ENCODE measurements at regions not wholly inside any gene's neighbourhood (a gene's known extent, or its start where the extent isn't known, plus 50 kb on each side); places are given as distances from the start of the nearest gene placed in this dataset.

DNA sequence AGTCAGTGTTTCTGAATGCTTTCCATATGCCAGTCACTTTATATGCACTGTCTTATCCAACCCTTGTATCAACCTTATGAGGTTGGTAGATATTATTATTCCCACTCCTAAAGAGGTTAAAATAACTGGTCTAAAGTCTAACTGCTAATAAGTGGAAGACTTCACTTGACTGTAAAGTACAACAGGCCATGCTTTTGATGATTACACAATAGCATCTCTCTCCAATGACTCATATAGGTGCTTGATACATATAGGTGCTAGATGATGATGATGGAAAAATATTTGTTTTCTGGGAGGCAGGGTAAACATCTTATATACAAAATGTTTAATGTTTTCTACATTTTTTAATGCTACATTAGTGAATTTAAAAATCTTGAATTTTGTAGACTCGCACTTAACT, 75.9 kb upstream of the NR3C1 start:
- DNase-seq (no peak), ATAC-seq (no peak)
- H3K9me3 ChIP-seq, result no peaks in the 10 kb centered on the region
- intact Hi-C loops (cut with DNase I), result no loop called here
- no peaks in the 10 kb centered on the region for H3K4me1 ChIP-seq
- no peak overlapping the region for H3K4me3 ChIP-seq
- no peak overlapping the region for H3K27ac ChIP-seq
- H3K27me3 ChIP-seq, result no peaks in the 10 kb centered on the region
- TF ChIP-seq, protein P1, sequence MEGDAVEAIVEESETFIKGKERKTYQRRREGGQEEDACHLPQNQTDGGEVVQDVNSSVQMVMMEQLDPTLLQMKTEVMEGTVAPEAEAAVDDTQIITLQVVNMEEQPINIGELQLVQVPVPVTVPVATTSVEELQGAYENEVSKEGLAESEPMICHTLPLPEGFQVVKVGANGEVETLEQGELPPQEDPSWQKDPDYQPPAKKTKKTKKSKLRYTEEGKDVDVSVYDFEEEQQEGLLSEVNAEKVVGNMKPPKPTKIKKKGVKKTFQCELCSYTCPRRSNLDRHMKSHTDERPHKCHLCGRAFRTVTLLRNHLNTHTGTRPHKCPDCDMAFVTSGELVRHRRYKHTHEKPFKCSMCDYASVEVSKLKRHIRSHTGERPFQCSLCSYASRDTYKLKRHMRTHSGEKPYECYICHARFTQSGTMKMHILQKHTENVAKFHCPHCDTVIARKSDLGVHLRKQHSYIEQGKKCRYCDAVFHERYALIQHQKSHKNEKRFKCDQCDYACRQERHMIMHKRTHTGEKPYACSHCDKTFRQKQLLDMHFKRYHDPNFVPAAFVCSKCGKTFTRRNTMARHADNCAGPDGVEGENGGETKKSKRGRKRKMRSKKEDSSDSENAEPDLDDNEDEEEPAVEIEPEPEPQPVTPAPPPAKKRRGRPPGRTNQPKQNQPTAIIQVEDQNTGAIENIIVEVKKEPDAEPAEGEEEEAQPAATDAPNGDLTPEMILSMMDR (IDR thresholded peaks at IDR 0.05), result no peak
- no peak for TF ChIP-seq POLR2A (IDR thresholded peaks at IDR 0.05)
- H3K36me3 ChIP-seq (replicated peaks in 1 of 2; ENCODE audit: insufficient read depth in 1 of 2, low read depth in 2 of 2), result no peaks in the 10 kb centered on the region
- WGBS, 2 donors, result 96 to 100% methylated on average over 1 of the region's 1 CpG

DNA sequence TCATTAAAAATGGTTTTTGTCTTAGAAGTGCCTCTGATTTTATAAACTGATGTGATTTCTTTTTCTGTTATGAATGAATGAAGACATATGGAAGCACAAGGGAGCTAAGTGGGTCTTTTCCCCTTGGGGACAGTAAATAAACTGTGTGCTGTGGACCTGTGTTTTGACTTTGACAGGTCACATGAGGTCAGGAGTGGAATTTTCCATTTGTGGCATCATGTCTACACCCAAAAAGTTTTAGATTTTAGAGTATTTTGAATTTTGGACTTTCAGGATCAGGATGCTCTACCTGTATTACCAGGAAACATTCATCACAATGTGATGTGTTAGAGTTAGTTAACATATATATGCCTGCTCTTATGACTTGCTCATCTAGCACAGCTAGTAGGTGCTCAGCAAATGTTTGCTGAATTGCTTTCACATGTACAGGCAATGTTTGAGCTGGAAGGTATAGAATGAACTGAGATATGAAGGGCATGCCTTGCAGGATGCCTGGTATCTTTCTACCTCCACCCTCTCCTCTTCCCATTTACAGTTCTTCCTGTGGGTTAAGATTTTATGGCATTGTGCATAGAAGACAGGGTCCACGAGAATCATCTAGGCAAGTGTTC, 73.2 kb upstream of the NR3C1 start:
- no peaks in the 10 kb centered on the region for H3K4me1 ChIP-seq
- WGBS, 2 donors, result 67 to 86% methylated on average over 1 of the region's 1 CpG
- no peak overlapping the region for H3K27ac ChIP-seq
- ATAC-seq, result no peak
- H3K27me3 ChIP-seq, result no peaks in the 10 kb centered on the region
- intact Hi-C loops (cut with DNase I), result no loop called here
- H3K4me3 ChIP-seq, result no peak overlapping the region
- no peaks in the 10 kb centered on the region for H3K9me3 ChIP-seq
- TF ChIP-seq POLR2A (IDR thresholded peaks at IDR 0.05), result no peak
- TF ChIP-seq, protein P1 (IDR thresholded peaks at IDR 0.05), result no peak
- H3K36me3 ChIP-seq (replicated peaks in 1 of 2; ENCODE audit: insufficient read depth in 1 of 2, low read depth in 2 of 2), result no peaks in the 10 kb centered on the region
- DNase-seq, result no peak

DNA sequence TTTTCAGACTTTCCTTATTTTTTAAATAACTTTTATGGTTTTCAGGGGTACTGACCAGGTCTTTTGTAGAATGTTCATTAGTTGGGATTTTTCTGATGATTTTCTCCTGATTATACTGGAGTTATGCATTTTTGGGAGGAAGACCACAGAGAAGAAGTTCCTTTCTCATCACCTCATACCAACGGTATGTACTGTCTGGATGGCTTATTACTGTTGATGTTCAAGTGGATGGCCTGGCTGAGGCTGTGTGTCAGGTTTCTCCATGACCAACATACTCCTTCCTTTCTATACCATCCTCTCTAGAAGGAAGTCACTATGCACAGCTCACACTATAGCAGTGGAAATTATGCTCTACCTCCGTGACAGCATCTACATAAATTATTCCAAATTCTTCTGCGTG, 71.1 kb upstream of the NR3C1 start:
- H3K27ac ChIP-seq, result no peak overlapping the region
- 66 to 75% methylated on average over 3 of the region's 3 CpGs for WGBS, 2 donors
- DNase-seq (no peak), ATAC-seq (no peak)
- no peak overlapping the region for H3K4me3 ChIP-seq
- H3K4me1 ChIP-seq, result no peaks in the 10 kb centered on the region
- no peaks in the 10 kb centered on the region for H3K36me3 ChIP-seq (replicated peaks in 1 of 2; ENCODE audit: insufficient read depth in 1 of 2, low read depth in 2 of 2)
- H3K9me3 ChIP-seq, result no peaks in the 10 kb centered on the region
- intact Hi-C loops (cut with DNase I), result no loop called here
- TF ChIP-seq, protein P1 (IDR thresholded peaks at IDR 0.05), result no peak
- no peak for TF ChIP-seq POLR2A (IDR thresholded peaks at IDR 0.05)
- no peaks in the 10 kb centered on the region for H3K27me3 ChIP-seq

DNA sequence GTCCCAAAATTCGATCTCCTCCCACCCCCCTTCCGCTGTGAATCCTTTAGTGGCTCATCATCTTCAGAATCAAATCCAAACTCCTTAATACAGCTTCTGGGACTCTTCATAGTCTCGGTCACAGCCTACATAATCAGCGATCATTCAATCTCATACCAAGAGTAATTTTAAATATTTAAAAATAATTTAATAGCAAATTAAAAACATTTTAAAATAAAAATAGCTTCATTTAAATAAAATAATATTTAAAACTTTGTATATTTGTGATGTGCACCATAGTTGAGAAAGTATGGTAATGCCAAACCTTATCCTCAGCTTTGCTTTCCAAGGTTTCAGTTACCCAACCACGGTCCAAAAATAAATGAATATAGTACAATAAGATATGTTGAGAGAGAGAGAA, 70.0 kb upstream of the NR3C1 start:
- H3K36me3 ChIP-seq (replicated peaks in 1 of 2; ENCODE audit: insufficient read depth in 1 of 2, low read depth in 2 of 2), result no peaks in the 10 kb centered on the region
- no peaks in the 10 kb centered on the region for H3K27me3 ChIP-seq
- intact Hi-C loops (cut with DNase I), result no loop called here
- H3K4me1 ChIP-seq, result no peaks in the 10 kb centered on the region
- ATAC-seq, result no peak
- WGBS, 2 donors, result 80 to 90% methylated on average over 5 of the region's 5 CpGs
- H3K9me3 ChIP-seq, result no peaks in the 10 kb centered on the region
- H3K27ac ChIP-seq, result no peak overlapping the region
- no peak overlapping the region for H3K4me3 ChIP-seq
- DNase-seq, result no peak
- TF ChIP-seq POLR2A (IDR thresholded peaks at IDR 0.05), result no peak
- TF ChIP-seq, protein P1 (IDR thresholded peaks at IDR 0.05), result no peak

DNA sequence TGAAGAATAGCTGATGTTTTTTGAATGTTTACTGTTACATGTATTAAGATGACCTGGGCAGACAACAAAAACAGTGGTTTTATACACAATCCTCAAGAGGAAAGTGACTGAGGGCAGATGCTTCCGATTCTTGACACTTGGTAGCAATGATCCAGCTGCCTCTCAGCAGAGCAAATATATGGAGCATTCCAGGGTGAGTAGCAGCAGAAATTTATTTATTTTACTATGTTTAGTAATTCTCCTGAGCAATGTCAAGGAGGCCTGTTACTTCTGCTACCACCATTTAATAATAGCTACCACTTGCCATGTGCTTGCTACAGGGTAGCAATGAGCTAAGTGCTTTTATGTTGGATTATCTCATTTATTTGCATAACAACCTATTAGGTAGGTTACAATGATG, 69.1 kb upstream of the NR3C1 start:
- Histone ChIP-seq H3K4me1 (no peaks in the 10 kb centered on the region), H3K27ac (no peak overlapping the region), H3K4me3 (no peak overlapping the region), H3K27me3 (no peaks in the 10 kb centered on the region), H3K9me3 (no peaks in the 10 kb centered on the region), H3K36me3 (replicated peaks in 1 of 2; ENCODE audit: insufficient read depth in 1 of 2, low read depth in 2 of 2) (no peaks in the 10 kb centered on the region)
- 93 to 94% methylated on average over 1 of the region's 1 CpG for WGBS, 2 donors
- intact Hi-C loops (cut with DNase I), result no loop called here
- ATAC-seq (no peak), DNase-seq (no peak)
- TF ChIP-seq, protein P1 (IDR thresholded peaks at IDR 0.05), result no peak
- TF ChIP-seq POLR2A (IDR thresholded peaks at IDR 0.05), result no peak

All from body of pancreas (tissue), 4 donors.